HFF-Myc (cell line): ENCODE measurements at regions not wholly inside any gene's neighbourhood (a gene's known extent, or its start where the extent isn't known, plus 50 kb on each side); places are given as distances from the start of the nearest gene placed in this dataset.

Source experiments
- DNase-seq: peaks from one replicate; pipeline ENCODE4 v3.0.0-alpha.2; 2011; ENCODE audit warnings: low read depth; ENCODE audit errors: extremely low read depth
- H3K4me3 ChIP-seq: replicated peaks from 2 replicates; pipeline ENCODE4 v1.5.1; 2011; ENCODE audit warnings: low read depth, mild to moderate bottlenecking, control low read depth, low read length
- CTCF ChIP-seq: IDR thresholded peaks from 2 replicates; pipeline ENCODE4 v1.5.1; 2012; ENCODE audit warnings: mild to moderate bottlenecking, low read depth, low read length, control low read depth; ENCODE audit errors: missing control alignments

GRCh38 chrX:40832723-40833122 lies 97.4 kb upstream of the MED14 start:
- DNase-seq = no peak
- H3K4me3 ChIP-seq = no peak overlapping the region
- no peak for TF ChIP-seq CTCF

GRCh38 chrX:40834225-40834624 lies 98.9 kb upstream of the MED14 start:
- TF ChIP-seq CTCF = no peak
- DNase-seq = no peak
- H3K4me3 ChIP-seq = no peak overlapping the region

GRCh38 chrX:40835526-40835925 lies 100.2 kb upstream of the MED14 start:
- TF ChIP-seq CTCF = no peak
- no peak overlapping the region for H3K4me3 ChIP-seq
- no peak for DNase-seq

- no peak for TF ChIP-seq CTCF
- no peak overlapping the region for H3K4me3 ChIP-seq
- DNase-seq = no peak
Observed at GRCh38 chrX:40843643-40844042, 108.3 kb upstream of the MED14 start.

- TF ChIP-seq CTCF = no peak
- no peak overlapping the region for H3K4me3 ChIP-seq
- no peak for DNase-seq
Observed at GRCh38 chrX:40844471-40844870, 109.1 kb upstream of the MED14 start.

- H3K4me3 ChIP-seq = no peak overlapping the region
- peak; percentile 67 for DNase-seq
- TF ChIP-seq CTCF = no peak
Observed at GRCh38 chrX:40845331-40845911, 110.1 kb upstream of the MED14 start.

GRCh38 chrX:40849906-40850823 lies 114.8 kb upstream of the MED14 start:
- DNase-seq = no peak
- no peak overlapping the region for H3K4me3 ChIP-seq
- TF ChIP-seq CTCF = no peak
